Endothelial cell of umbilical vein (primary cell): ENCODE measurements at regions not wholly inside any gene's neighbourhood (a gene's known extent, or its start where the extent isn't known, plus 50 kb on each side); places are given as distances from the start of the nearest gene placed in this dataset.

ENCODE experiments used
- BruUV-seq: library from RNA; stranded (reverse); fragments of 400-500 nt; replicated peaks from 2 replicates; lab custom pipeline; 2021; lab: Mats Ljungman, UMichigan
- CTCF ChIA-PET: fragments of 300-600, 350-600 bp; sonication (Branson Sonifier 250); formaldehyde crosslinking; loops from one replicate; lab custom pipeline; 2021; ENCODE audit warnings: antibody characterized with exemption, inconsistent platforms; lab: Charles Lee
- POLR2A ChIA-PET: fragments of 300-600, 350-600 bp; sonication (Branson Sonifier 250); formaldehyde crosslinking; loops from one replicate; lab custom pipeline; 2021; ENCODE audit warnings: antibody characterized with exemption, inconsistent platforms; lab: Charles Lee
- DNase-seq: peaks from one replicate; pipeline ENCODE4 v3.0.0-alpha.2; 2011; ENCODE audit warnings: low read depth, low spot score
- FAIRE-seq: peaks from 2 replicates; lab custom pipeline; 2011; peaks lifted over from hg19 to GRCh38; lab: Jason Lieb, UNC
- H2AFZ ChIP-seq: 2 replicates; pipeline ENCODE4 v1.6.0; 2012; ENCODE audit warnings: low read depth, low read length, control low read depth, inconsistent platforms
- H3K27ac ChIP-seq: 2 replicates; pipeline ENCODE4 v1.5.1; 2011; ENCODE audit warnings: low read depth, mild to moderate bottlenecking, control low read depth, low read length, moderate library complexity; ENCODE audit not compliant: insufficient read depth
- H3K27me3 ChIP-seq, 2 experiments: 2 replicates each; pipeline versions ENCODE4 v1.6.0 to v1.6.1; 2011; ENCODE audit warnings: low read length in 2 of 2, mixed read lengths in 1 of 2; ENCODE audit not compliant: control insufficient read depth in 2 of 2, insufficient read depth in 2 of 2
- H3K36me3 ChIP-seq, 2 experiments: 2 replicates in 1 of 2; 3 replicates in 1 of 2; pipeline ENCODE4 v1.5.1; 2011; ENCODE audit warnings: low read length in 2 of 2, mild to moderate bottlenecking in 1 of 2, moderate library complexity in 1 of 2; ENCODE audit not compliant: control insufficient read depth in 2 of 2, insufficient read depth in 2 of 2; ENCODE audit errors: extremely low read depth in 1 of 2
- H3K4me1 ChIP-seq: 3 replicates; pipeline ENCODE4 v1.5.1; 2011; ENCODE audit warnings: mild to moderate bottlenecking, low read length; ENCODE audit not compliant: control insufficient read depth, insufficient read depth; ENCODE audit errors: extremely low read depth
- H3K4me2 ChIP-seq: 2 replicates; pipeline ENCODE4 v1.6.1; 2011; ENCODE audit warnings: low read length, control low read depth, mixed read lengths; ENCODE audit not compliant: insufficient read depth
- H3K4me3 ChIP-seq, 3 experiments: fragments of 200-600 bp in 1 of 3; sonication (generic), shearing (Covaris generic) in 1 of 3; replicated peaks in 1 of 3; 2 replicates each; pipeline ENCODE4 v1.5.1; 2011 to 2016; ENCODE audit warnings: control low read depth in 3 of 3, low read length in 3 of 3, mild to moderate bottlenecking in 2 of 3, inconsistent platforms in 1 of 3, low read depth in 1 of 3, moderate library complexity in 1 of 3; ENCODE audit not compliant: insufficient read depth in 1 of 3
- H3K79me2 ChIP-seq: 2 replicates; pipeline ENCODE4 v1.6.0; 2012; ENCODE audit warnings: low read length, inconsistent platforms; ENCODE audit not compliant: control insufficient read depth, insufficient read depth
- H3K9ac ChIP-seq: replicated peaks from 2 replicates; pipeline ENCODE3; 2011; ENCODE audit warnings: low read length, control low read depth; ENCODE audit not compliant: insufficient read depth; ENCODE audit errors: extremely low read depth
- H3K9me1 ChIP-seq: replicated peaks from 3 replicates; pipeline ENCODE4 v1.6.0; 2011; ENCODE audit warnings: mild to moderate bottlenecking, low read length; ENCODE audit not compliant: control insufficient read depth, insufficient read depth; ENCODE audit errors: extremely low read depth
- H3K9me3 ChIP-seq: replicated peaks from 2 replicates; pipeline ENCODE4 v1.5.1; 2012; ENCODE audit warnings: low read length, inconsistent platforms; ENCODE audit not compliant: control insufficient read depth, insufficient read depth
- H4K20me1 ChIP-seq: replicated peaks from 2 replicates; pipeline ENCODE3; 2011; ENCODE audit warnings: mild to moderate bottlenecking, low read length; ENCODE audit not compliant: control insufficient read depth, insufficient read depth; ENCODE audit errors: extremely low read depth
- CTCF ChIP-seq, 2 donors: IDR thresholded peaks; 1 replicate in 1 of 2; 2 replicates in 1 of 2; pipeline ENCODE4 v1.5.1; 2011; ENCODE audit warnings: low read length in 2 of 2, mild to moderate bottlenecking in 2 of 2, moderate library complexity in 2 of 2, control low read depth in 1 of 2, inconsistent platforms in 1 of 2, low read depth in 1 of 2; ENCODE audit not compliant: insufficient read depth in 1 of 2; ENCODE audit errors: extremely low read depth in 1 of 2
- EZH2 ChIP-seq: IDR thresholded peaks from 2 replicates; pipeline ENCODE4 v1.6.1; 2012; ENCODE audit warnings: borderline replicate concordance, low read depth, mild to moderate bottlenecking, moderate library complexity, low read length, inconsistent platforms; ENCODE audit not compliant: severe bottlenecking
- FOS ChIP-seq: IDR thresholded peaks from 2 replicates; pipeline ENCODE4 v1.6.1; 2011; ENCODE audit warnings: mild to moderate bottlenecking, low read length, moderate library complexity, borderline replicate concordance; ENCODE audit not compliant: insufficient read depth
- GATA2 ChIP-seq: IDR thresholded peaks from 2 replicates; pipeline ENCODE4 v1.7.0; 2011; ENCODE audit warnings: low read depth, mild to moderate bottlenecking, moderate library complexity, mixed read lengths, low read length; ENCODE audit not compliant: insufficient read length, insufficient read depth
- JUN ChIP-seq: IDR thresholded peaks from 2 replicates; pipeline ENCODE4 v1.6.1; 2011; ENCODE audit warnings: borderline replicate concordance, low read depth; ENCODE audit not compliant: insufficient read length, insufficient read depth
- MYC ChIP-seq: IDR thresholded peaks from one replicate; pipeline ENCODE4 v1.6.1; 2011; ENCODE audit warnings: mild to moderate bottlenecking, low read depth, low read length
- POLR2A ChIP-seq: IDR thresholded peaks from 2 replicates; pipeline ENCODE4 v1.6.1; 2012; ENCODE audit warnings: low read depth, mild to moderate bottlenecking, control low read depth, low read length
- POLR2AphosphoS5 ChIP-seq: IDR thresholded peaks from 2 replicates; pipeline ENCODE4 v1.6.1; 2012; ENCODE audit warnings: low read depth, mild to moderate bottlenecking, control low read depth, low read length, moderate library complexity; ENCODE audit not compliant: insufficient read depth
- dilution Hi-C: fragments of 300-500 bp; cut with MboI; formaldehyde crosslinking; loops from one replicate; pipeline ENCODE4 v1.15.0; 2019; ENCODE audit warnings: low sequenced_read_pairs; ENCODE audit not compliant: extremely low pct_ligation_motif_present
- intact Hi-C: fragments of 100-400 bp; cut with micrococcal nuclease; formaldehyde crosslinking; loops from one replicate; pipeline ENCODE4 v1.10.0; 2022
- TF ChIP-seq, protein P1 (sequence below): IDR thresholded peaks from 2 replicates; pipeline ENCODE4 v1.6.1; 2011; ENCODE audit not compliant: insufficient read depth, insufficient read length

DNA sequence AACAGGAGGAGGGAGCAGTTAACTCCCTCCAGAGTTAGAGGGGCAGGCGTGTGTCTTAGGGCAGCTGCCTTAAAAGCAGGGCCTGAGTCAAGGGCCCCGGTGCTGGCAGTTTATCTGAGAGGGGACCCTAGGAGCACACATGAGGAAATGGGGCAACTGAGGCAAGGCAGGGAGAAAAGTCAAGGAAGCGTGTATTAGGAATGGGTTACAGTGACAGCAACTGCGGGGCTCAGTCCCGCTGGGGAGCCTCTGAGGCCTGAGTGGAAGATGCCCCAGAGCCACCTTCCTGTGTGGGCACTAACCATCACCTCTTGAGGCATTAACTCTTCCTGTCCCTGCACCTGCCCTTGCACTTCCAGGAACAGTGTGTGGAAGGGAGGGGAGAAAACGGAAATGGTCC lies 276.3 kb downstream of the MATN1 start:
- Histone ChIP-seq H3K36me3 (no peaks in the 10 kb centered on the region), H3K9me1 (no peaks in the 10 kb centered on the region), H3K27me3 (no peaks in the 10 kb centered on the region), H3K4me2 (no peak overlapping the region), H3K4me1 (no peaks in the 10 kb centered on the region), H3K27ac (no peak overlapping the region), H2AFZ (no peak overlapping the region), H3K9me3 (no peaks in the 10 kb centered on the region), H3K79me2 (no peaks in the 10 kb centered on the region), H4K20me1 (no peaks in the 10 kb centered on the region), H3K4me3 (no peak overlapping the region), H3K9ac (no peak overlapping the region)
- ChIA-PET CTCF (no interaction called here), POLR2A (no interaction called here)
- intact Hi-C loops (no loop called here), dilution Hi-C loops (no loop called here)
- FAIRE-seq, result no peak
- no peak for TF ChIP-seq POLR2AphosphoS5
- TF ChIP-seq JUN, result no peak
- no peak for TF ChIP-seq MYC
- TF ChIP-seq, protein P1, sequence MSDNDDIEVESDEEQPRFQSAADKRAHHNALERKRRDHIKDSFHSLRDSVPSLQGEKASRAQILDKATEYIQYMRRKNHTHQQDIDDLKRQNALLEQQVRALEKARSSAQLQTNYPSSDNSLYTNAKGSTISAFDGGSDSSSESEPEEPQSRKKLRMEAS, result no peak
- TF ChIP-seq EZH2, result no peak
- no peak for TF ChIP-seq POLR2A
- no peak for TF ChIP-seq CTCF (IDR thresholded peaks at IDR 0.05; ENCODE audit: extremely low read depth in 1 of 2, insufficient read depth in 1 of 2, low read depth in 1 of 2, low read length in 2 of 2)
- TF ChIP-seq FOS, result no peak
- no peak for TF ChIP-seq GATA2
- no TSS peak for BruUV-seq
- no peak for DNase-seq
